Ishikawa (cell line): ENCODE measurements at regions not wholly inside any gene's neighbourhood (a gene's known extent, or its start where the extent isn't known, plus 50 kb on each side); places are given as distances from the start of the nearest gene placed in this dataset.

ENCODE experiments used
- EP300 ChIP-seq: IDR thresholded peaks from 2 replicates; pipeline ENCODE4 v1.6.1; 2012; ENCODE audit warnings: borderline replicate concordance
- MAX ChIP-seq: IDR thresholded peaks from 2 replicates; pipeline ENCODE4 v1.6.1; 2012
- RAD21 ChIP-seq: IDR thresholded peaks from 2 replicates; pipeline ENCODE4 v1.6.1; 2012; ENCODE audit warnings: low read depth
- REST ChIP-seq: IDR thresholded peaks from 2 replicates; pipeline ENCODE4 v1.6.1; 2012; ENCODE audit warnings: low read depth, mild to moderate bottlenecking
- TAF1 ChIP-seq: IDR thresholded peaks from 2 replicates; pipeline ENCODE4 v1.6.1; 2012; ENCODE audit warnings: low read depth, mild to moderate bottlenecking
- TEAD4 ChIP-seq: IDR thresholded peaks from 2 replicates; pipeline ENCODE4 v1.6.1; 2012
- USF1 ChIP-seq: IDR thresholded peaks from 2 replicates; pipeline ENCODE4 v1.6.1; 2012
- YY1 ChIP-seq: IDR thresholded peaks from 2 replicates; pipeline ENCODE4 v1.6.1; 2012; ENCODE audit warnings: low read depth
- ZBTB7A ChIP-seq: IDR thresholded peaks from 2 replicates; pipeline ENCODE4 v1.6.1; 2012; ENCODE audit warnings: low read depth

- TF ChIP-seq TEAD4 (no peak), RAD21 (no peak), TAF1 (no peak), YY1 (no peak), MAX (no peak), ZBTB7A (no peak), USF1 (no peak), REST (no peak), EP300 (no peak)
These were observed 531.2 kb downstream of the HTR7 start for GRCh38 chr10:90326498-90327267.
